Fibroblast of peridontal ligament (primary cell): ENCODE measurements at regions not wholly inside any gene's neighbourhood (a gene's known extent, or its start where the extent isn't known, plus 50 kb on each side); places are given as distances from the start of the nearest gene placed in this dataset.
"Not testable (repeated sequence)": the region's sequence is repeated elsewhere in the genome, so short reads cannot be mapped to it uniquely, and the experiment has no call there.

ENCODE experiments used
- DNase-seq: peaks from one replicate; pipeline ENCODE4 v3.0.0-alpha.2; 2010; ENCODE audit errors: extremely low read depth

GRCh38 chrY:7878719-7879118 is 967.2 kb upstream of the AMELY start:
- no peak for DNase-seq

- no peak for DNase-seq
Observed at GRCh38 chrY:7877458-7877857, 965.9 kb upstream of the AMELY start.

- DNase-seq: peak; percentile 80
Observed at GRCh38 chrY:7874080-7874479, 962.5 kb upstream of the AMELY start.

- DNase-seq: no peak
Observed at GRCh38 chrY:7871304-7871932, 959.9 kb upstream of the AMELY start.

- DNase-seq: no peak
Observed at GRCh38 chrY:7866976-7867375, 955.4 kb upstream of the AMELY start.

- DNase-seq: no peak
Observed at GRCh38 chrY:7860781-7861614, 949.4 kb upstream of the AMELY start.

GRCh38 chrY:7850191-7850590 is 938.6 kb upstream of the AMELY start:
- peak; percentile 65 for DNase-seq

- no peak for DNase-seq
Observed at GRCh38 chrY:7845776-7846175, 934.2 kb upstream of the AMELY start.

GRCh38 chrY:7837046-7837445 is 925.5 kb upstream of the AMELY start:
- no peak for DNase-seq

- peak; percentile 60 for DNase-seq
Observed at GRCh38 chrY:7836366-7836765, 924.8 kb upstream of the AMELY start.

GRCh38 chrY:7835416-7835815 is 923.9 kb upstream of the AMELY start:
- no peak for DNase-seq

GRCh38 chrY:7834284-7834683 is 922.7 kb upstream of the AMELY start:
- no peak for DNase-seq

- DNase-seq: not testable (repeated sequence)
Observed at GRCh38 chrY:7830881-7831280, 919.3 kb upstream of the AMELY start.

- DNase-seq: no peak
Observed at GRCh38 chrY:7826533-7826932, 915.0 kb upstream of the AMELY start.

GRCh38 chrY:7825874-7826273 is 914.3 kb upstream of the AMELY start:
- DNase-seq: no peak

- DNase-seq: peak; percentile 83
Observed at GRCh38 chrY:7821295-7822035, 909.9 kb upstream of the AMELY start.

GRCh38 chrY:7818924-7819323 is 907.4 kb upstream of the AMELY start:
- DNase-seq: peak; percentile 56

- DNase-seq: no peak
Observed at GRCh38 chrY:7816567-7816966, 905.0 kb upstream of the AMELY start.

GRCh38 chrY:7815921-7816320 is 904.4 kb upstream of the AMELY start:
- no peak for DNase-seq

- no peak for DNase-seq
Observed at GRCh38 chrY:7815285-7815684, 903.7 kb upstream of the AMELY start.

- DNase-seq: no peak
Observed at GRCh38 chrY:7814361-7814760, 902.8 kb upstream of the AMELY start.

- DNase-seq: no peak
Observed at GRCh38 chrY:7810359-7810758, 898.8 kb upstream of the AMELY start.

- no peak for DNase-seq
Observed at GRCh38 chrY:7807516-7807870, 895.9 kb upstream of the AMELY start.
